SW480 (cell line): ENCODE measurements at regions not wholly inside any gene's neighbourhood (a gene's known extent, or its start where the extent isn't known, plus 50 kb on each side); places are given as distances from the start of the nearest gene placed in this dataset.
"Not testable (repeated sequence)": the region's sequence is repeated elsewhere in the genome, so short reads cannot be mapped to it uniquely, and the experiment has no call there.

Experiments
- DNase-seq: peaks from one replicate; pipeline ENCODE4 v3.0.0-alpha.2; 2016; ENCODE audit warnings: low spot score

GRCh38 chr4:149203256-149204001 lies 612.2 kb downstream of the IQCM start:
- no peak for DNase-seq

GRCh38 chr4:149202117-149202516 lies 613.5 kb downstream of the IQCM start:
- DNase-seq: no peak

GRCh38 chr4:149199594-149199993 lies 616.0 kb downstream of the IQCM start:
- DNase-seq: no peak

- no peak for DNase-seq
These were observed 621.6 kb downstream of the IQCM start for GRCh38 chr4:149194061-149194460.

GRCh38 chr4:149187726-149188125 lies 627.9 kb downstream of the IQCM start:
- no peak for DNase-seq

GRCh38 chr4:149183638-149184037 lies 632.0 kb downstream of the IQCM start:
- DNase-seq: no peak

GRCh38 chr4:149181459-149181858 lies 634.2 kb downstream of the IQCM start:
- DNase-seq: not testable (repeated sequence)

GRCh38 chr4:149176039-149176438 lies 639.6 kb downstream of the IQCM start:
- DNase-seq: no peak

GRCh38 chr4:149175549-149175948 lies 640.1 kb downstream of the IQCM start:
- no peak for DNase-seq

GRCh38 chr4:149173241-149174013 lies 642.2 kb downstream of the IQCM start:
- DNase-seq: no peak

- no peak for DNase-seq
These were observed 647.0 kb downstream of the IQCM start for GRCh38 chr4:149168645-149169044.

- DNase-seq: no peak
These were observed 648.8 kb downstream of the IQCM start for GRCh38 chr4:149166876-149167275.

- no peak for DNase-seq
These were observed 649.3 kb downstream of the IQCM start for GRCh38 chr4:149166365-149166764.

- no peak for DNase-seq
These were observed 651.4 kb downstream of the IQCM start for GRCh38 chr4:149164282-149164681.

GRCh38 chr4:149161247-149161646 lies 654.4 kb downstream of the IQCM start:
- no peak for DNase-seq

- DNase-seq: no peak
These were observed 655.3 kb downstream of the IQCM start for GRCh38 chr4:149160370-149160769.

- DNase-seq: no peak
These were observed 656.8 kb downstream of the IQCM start for GRCh38 chr4:149158817-149159216.

GRCh38 chr4:149145803-149146202 lies 669.8 kb downstream of the IQCM start:
- DNase-seq: no peak

- DNase-seq: no peak
These were observed 671.6 kb downstream of the IQCM start for GRCh38 chr4:149144060-149144459.

- no peak for DNase-seq
These were observed 674.3 kb downstream of the IQCM start for GRCh38 chr4:149141391-149141790.

GRCh38 chr4:149140841-149141240 lies 674.8 kb downstream of the IQCM start:
- DNase-seq: no peak

- DNase-seq: no peak
These were observed 678.6 kb downstream of the IQCM start for GRCh38 chr4:149136951-149137620.

- no peak for DNase-seq
These were observed 680.6 kb downstream of the IQCM start for GRCh38 chr4:149135062-149135461.
